ENCODE measurements at regions not wholly inside any gene's neighbourhood (a gene's known extent, or its start where the extent isn't known, plus 50 kb on each side); places are given as distances from the start of the nearest gene placed in this dataset.

DNA sequence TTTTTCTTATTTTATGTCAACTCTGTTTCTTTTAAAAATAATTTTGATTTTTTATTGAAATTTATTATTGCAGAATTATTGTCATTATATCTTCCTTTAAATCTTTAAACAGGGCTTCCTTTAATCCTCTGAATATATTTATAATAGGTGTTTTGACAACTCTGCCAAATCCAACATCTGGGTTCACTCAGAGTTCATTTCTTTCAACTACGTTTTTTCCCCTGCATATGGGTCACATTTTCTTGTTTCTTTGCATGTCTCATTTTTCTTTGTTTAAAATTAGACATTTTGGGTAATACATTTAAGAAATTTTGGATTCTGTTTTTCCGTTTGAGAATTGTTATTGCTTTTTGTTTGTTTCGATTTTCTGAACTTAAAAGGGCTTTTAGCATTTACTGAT lies 655.1 kb upstream of the CITED2 start:
- no peaks in the 10 kb centered on the region for H3K36me3 ChIP-seq
- DNase-seq (ENCODE audit: low spot score in 2 of 2): no peak
- H3K27ac ChIP-seq: no peak overlapping the region
- 59% methylated on average over 3 of the region's 3 CpGs for WGBS
- no peak overlapping the region for H3K4me3 ChIP-seq
- no peaks in the 10 kb centered on the region for H3K4me1 ChIP-seq
- no peaks in the 10 kb centered on the region for H3K27me3 ChIP-seq
- H3K9me3 ChIP-seq: no peaks in the 10 kb centered on the region
- TF ChIP-seq POLR2A (IDR thresholded peaks at IDR 0.05) (no peak), CTCF (IDR thresholded peaks at IDR 0.05) (no peak), POLR2AphosphoS5 (IDR thresholded peaks at IDR 0.05) (no peak), EP300 (IDR thresholded peaks at IDR 0.05) (no peak)

DNA sequence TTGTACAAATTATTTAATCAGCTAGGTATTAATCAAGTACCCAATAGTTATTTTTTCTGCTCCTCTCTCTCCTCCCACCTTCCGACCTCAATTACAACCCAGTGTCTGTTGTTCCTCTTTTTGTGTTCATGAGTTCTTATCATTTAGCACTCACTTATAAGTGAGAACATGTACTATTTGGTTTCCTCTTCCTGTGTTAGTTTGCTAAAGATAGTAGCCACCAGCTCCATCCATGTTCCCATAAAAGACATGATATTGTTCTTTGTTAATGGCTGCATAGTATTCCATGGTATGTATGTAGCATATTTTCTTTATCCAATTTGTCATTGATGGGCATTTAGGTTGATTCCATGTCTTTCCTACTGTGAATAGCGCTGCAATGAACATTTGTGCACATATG lies 652.8 kb upstream of the CITED2 start:
- no peaks in the 10 kb centered on the region for H3K4me1 ChIP-seq
- no peak overlapping the region for H3K27ac ChIP-seq
- H3K36me3 ChIP-seq: no peaks in the 10 kb centered on the region
- WGBS: 92% methylated on average over 2 of the region's 2 CpGs
- no peaks in the 10 kb centered on the region for H3K9me3 ChIP-seq
- DNase-seq (ENCODE audit: low spot score in 2 of 2): no peak
- H3K4me3 ChIP-seq: no peak overlapping the region
- TF ChIP-seq EP300 (IDR thresholded peaks at IDR 0.05) (no peak), POLR2AphosphoS5 (IDR thresholded peaks at IDR 0.05) (no peak), POLR2A (IDR thresholded peaks at IDR 0.05) (no peak), CTCF (IDR thresholded peaks at IDR 0.05) (no peak)
- no peaks in the 10 kb centered on the region for H3K27me3 ChIP-seq

- Histone ChIP-seq H3K4me3 (no peak overlapping the region), H3K4me1 (no peaks in the 10 kb centered on the region), H3K27me3 (no peaks in the 10 kb centered on the region), H3K27ac (no peak overlapping the region), H3K9me3 (no peaks in the 10 kb centered on the region), H3K36me3 (no peaks in the 10 kb centered on the region)
- TF ChIP-seq EP300 (IDR thresholded peaks at IDR 0.05) (no peak), CTCF (IDR thresholded peaks at IDR 0.05) (no peak), POLR2A (IDR thresholded peaks at IDR 0.05) (no peak), POLR2AphosphoS5 (IDR thresholded peaks at IDR 0.05) (no peak)
- no peak for DNase-seq (ENCODE audit: low spot score in 2 of 2)
Observed at GRCh38 chr6:140026546-140026945, 652.1 kb upstream of the CITED2 start.

DNA sequence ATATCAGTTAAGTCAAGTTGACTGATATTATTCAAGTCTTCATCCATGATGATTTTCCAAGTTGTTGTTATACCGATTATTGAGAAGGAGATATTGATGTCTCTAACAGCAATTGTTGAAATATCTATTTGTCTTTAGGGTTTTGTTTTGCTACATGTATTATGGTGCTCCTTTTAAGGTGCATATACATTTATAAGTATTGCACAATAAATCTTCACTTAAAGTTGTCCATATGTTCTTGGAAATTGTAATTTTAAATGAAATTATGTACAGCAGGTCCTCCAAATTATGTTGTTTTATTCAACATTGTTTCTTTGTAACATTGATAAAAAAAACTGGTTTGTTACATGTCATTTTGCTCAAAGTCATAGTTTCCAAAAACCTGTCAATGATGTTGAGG lies 650.7 kb upstream of the CITED2 start:
- 98% methylated on average over 1 of the region's 1 CpG for WGBS
- DNase-seq (ENCODE audit: low spot score in 2 of 2): no peak
- no peaks in the 10 kb centered on the region for H3K4me1 ChIP-seq
- H3K36me3 ChIP-seq: no peaks in the 10 kb centered on the region
- H3K4me3 ChIP-seq: no peak overlapping the region
- peaks cover 4% of the 10 kb centered on the region for H3K9me3 ChIP-seq
- H3K27me3 ChIP-seq: no peaks in the 10 kb centered on the region
- H3K27ac ChIP-seq: no peak overlapping the region
- no peak for TF ChIP-seq POLR2AphosphoS5 (IDR thresholded peaks at IDR 0.05)
- TF ChIP-seq POLR2A (IDR thresholded peaks at IDR 0.05): no peak

GRCh38 chr6:140020207-140020791 lies 645.9 kb upstream of the CITED2 start:
- TF ChIP-seq CTCF (IDR thresholded peaks at IDR 0.05) (no peak), POLR2A (IDR thresholded peaks at IDR 0.05) (no peak), EP300 (IDR thresholded peaks at IDR 0.05) (no peak), POLR2AphosphoS5 (IDR thresholded peaks at IDR 0.05) (no peak)
- Histone ChIP-seq H3K4me3 (no peak overlapping the region), H3K27ac (no peak overlapping the region), H3K36me3 (no peaks in the 10 kb centered on the region), H3K27me3 (no peaks in the 10 kb centered on the region), H3K9me3 (peaks cover 6% of the 10 kb centered on the region), H3K4me1 (no peaks in the 10 kb centered on the region)
- no peak for DNase-seq (ENCODE audit: low spot score in 2 of 2)
- WGBS: 93% methylated on average over 2 of the region's 2 CpGs

- Histone ChIP-seq H3K36me3 (no peaks in the 10 kb centered on the region), H3K27ac (no peak overlapping the region), H3K9me3 (peaks cover 6% of the 10 kb centered on the region), H3K4me1 (no peaks in the 10 kb centered on the region), H3K4me3 (no peak overlapping the region), H3K27me3 (no peaks in the 10 kb centered on the region)
- no peak for TF ChIP-seq EP300 (IDR thresholded peaks at IDR 0.05)
- no peak for TF ChIP-seq POLR2AphosphoS5 (IDR thresholded peaks at IDR 0.05)
- TF ChIP-seq POLR2A (IDR thresholded peaks at IDR 0.05): no peak
- TF ChIP-seq CTCF (IDR thresholded peaks at IDR 0.05): no peak
- 64% methylated on average over 1 of the region's 1 CpG for WGBS
- DNase-seq (ENCODE audit: low spot score in 2 of 2): no peak
Observed at GRCh38 chr6:140018588-140018987, 644.1 kb upstream of the CITED2 start.
